IPS-NIHi7 (cell line): ENCODE measurements at regions not wholly inside any gene's neighbourhood (a gene's known extent, or its start where the extent isn't known, plus 50 kb on each side); places are given as distances from the start of the nearest gene placed in this dataset.

Source experiments
- DNase-seq: peaks from one replicate; pipeline ENCODE4 v3.0.0; 2012; ENCODE audit warnings: mixed read lengths; ENCODE audit errors: extremely low spot score

DNA sequence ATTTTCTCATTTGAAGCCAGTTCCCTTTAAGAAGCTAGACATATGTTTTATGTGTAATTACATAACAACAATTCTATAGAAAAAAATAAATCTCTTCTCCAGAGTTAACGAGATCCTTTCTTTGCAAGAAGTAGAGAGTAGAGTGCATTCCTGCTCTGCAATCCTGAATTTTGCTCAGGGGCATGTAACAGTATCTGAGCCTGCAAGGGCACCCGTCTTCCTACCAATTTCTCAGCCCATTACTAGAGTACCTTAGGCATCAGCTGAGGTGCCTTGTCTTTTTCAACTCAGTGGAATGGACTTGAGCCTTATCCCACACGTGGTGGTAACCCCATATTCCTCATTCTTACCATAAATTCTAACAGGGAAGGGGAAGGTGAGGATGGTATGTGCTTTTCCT lies 205.9 kb downstream of the IKZF2 start:
- DNase-seq, result no peak

DNA sequence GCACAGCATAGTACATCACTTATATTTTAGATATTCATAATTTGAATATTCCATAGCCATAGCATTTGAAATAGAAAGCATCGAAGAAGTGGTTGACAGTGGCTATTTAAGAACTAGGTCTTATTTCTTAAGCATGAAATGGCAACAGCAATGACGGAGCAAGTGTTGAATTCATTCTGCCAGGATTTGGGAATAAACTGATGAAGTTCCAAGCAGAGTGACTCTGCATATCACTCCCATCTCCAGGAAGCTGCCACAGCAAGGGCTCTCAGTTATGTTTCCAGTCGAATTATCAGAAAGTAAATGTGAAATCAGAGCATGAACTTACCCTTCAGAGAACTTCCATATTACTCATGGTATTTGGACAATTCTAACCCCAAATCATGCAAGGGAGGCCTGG lies 208.1 kb downstream of the IKZF2 start:
- no peak for DNase-seq

DNA sequence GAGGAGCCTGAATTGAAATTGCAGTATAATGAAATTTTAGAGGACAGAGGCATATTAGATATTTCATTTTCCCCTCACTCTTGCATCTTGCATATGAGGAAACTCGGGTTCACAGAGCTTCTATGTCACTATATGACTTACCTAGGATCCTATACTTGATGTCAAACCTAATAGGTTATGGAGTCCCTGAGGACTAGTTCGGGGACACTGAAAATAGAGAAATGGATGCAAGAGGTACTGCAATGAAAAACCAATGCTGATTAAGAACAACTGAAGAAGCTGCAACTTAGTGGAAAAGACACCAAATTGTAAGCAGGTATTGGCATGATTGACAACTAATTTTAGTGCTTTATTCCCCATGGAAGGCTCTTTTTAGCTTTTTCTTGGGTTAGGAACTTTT lies 210.1 kb downstream of the IKZF2 start:
- no peak for DNase-seq

GRCh38 chr2:212940816-212941215 lies 210.6 kb downstream of the IKZF2 start:
- DNase-seq, result peak; percentile 71

- DNase-seq, result peak; percentile 18
Measured at GRCh38 chr2:212939777-212940531, 211.5 kb downstream of the IKZF2 start.

- no peak for DNase-seq
Measured at GRCh38 chr2:212938144-212938793, 213.1 kb downstream of the IKZF2 start.

- no peak for DNase-seq
Measured at GRCh38 chr2:212936572-212936971, 214.8 kb downstream of the IKZF2 start.

- no peak for DNase-seq
Measured at GRCh38 chr2:212935752-212936151, 215.7 kb downstream of the IKZF2 start.

GRCh38 chr2:212931271-212931670 lies 220.1 kb downstream of the IKZF2 start:
- no peak for DNase-seq

DNA sequence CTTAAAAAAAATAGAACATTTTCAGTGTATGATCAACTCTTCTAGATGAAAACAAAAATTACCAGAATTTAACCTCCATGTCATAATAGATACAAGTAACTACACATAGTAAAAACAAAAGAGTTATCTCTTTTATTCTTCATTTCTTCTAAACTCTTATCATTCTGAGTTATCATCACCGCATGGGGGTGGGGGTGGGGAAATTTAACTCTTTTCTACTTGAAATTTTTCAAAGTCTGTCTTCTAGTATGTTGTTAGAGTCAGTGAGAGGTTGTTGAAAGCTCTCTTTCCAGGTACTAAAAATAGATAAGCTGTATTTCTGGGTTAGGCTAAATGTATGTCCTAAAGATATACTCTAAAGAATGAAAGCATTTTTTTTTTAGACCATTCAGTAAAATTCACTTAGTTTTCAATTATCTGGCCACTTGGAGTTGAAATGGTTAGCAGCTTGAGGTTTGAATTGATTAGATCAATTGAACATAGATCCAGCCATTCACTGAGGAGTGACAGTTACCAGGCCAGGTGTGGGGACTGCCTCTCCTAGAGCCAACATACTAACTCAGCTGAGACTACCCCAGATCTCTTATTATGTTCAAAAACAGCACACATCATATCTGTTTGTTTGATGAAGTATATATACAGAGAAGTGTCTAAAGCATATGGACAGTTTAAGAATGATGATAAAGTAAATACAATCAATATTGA lies 220.7 kb downstream of the IKZF2 start:
- DNase-seq, result no peak

DNA sequence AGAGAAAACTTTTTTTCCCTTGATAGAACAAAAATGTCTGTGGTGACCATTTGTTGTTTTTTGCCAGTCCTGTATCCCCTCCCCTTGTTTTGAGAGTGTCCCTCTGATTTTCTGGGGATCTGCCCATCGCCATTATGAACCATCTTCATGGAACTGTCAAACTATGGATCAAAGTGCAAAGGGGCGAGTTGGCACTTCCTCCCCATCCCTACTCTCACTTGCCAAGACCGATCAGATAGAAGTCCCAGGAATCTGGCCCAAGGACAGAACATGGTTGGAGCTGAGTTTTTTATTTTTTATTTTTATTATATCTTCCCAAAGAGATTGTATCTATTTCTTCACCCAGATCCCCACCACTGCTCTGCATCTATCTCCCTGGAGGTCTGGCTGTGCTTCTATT lies 221.4 kb downstream of the IKZF2 start:
- DNase-seq, result no peak

- DNase-seq, result no peak
Measured at GRCh38 chr2:212929116-212929515, 222.3 kb downstream of the IKZF2 start.

DNA sequence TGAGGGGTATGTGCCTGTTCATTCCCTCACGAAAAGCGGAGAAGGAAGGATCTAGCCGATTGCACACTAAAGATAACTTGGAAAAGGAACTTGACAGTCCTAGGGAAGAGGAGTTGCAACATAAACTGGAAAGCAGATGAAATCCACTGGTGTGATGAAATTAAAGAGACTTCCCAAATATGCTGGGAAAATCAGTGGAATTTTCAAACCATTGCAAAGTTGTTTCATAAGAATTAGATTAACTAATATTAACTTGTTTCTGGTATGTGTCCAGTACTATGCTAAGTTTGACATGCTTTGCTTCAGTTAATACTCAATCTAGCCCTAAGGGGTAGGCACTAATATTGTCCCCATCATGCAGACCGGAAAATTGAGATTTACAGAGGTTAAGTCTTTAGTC lies 222.7 kb downstream of the IKZF2 start:
- no peak for DNase-seq

DNA sequence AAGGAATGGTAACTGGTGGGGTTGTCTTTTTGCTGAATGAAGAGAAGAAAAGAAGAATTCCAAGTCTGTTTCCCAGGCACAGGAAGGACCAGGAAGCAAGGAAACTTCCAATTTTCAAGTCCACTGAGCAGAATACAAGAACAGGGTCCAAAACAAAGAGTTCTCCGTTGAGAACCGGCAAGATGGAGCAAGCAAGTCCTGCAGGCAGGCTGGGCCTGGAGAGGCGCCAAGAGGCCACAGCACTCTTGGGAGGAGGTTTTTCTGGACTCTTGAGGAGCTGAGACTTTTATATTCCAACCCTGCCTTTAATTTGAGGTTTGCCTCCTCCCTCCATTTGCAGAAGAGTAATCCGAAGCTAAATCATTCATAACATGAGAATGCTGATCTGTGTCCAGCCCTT lies 224.5 kb downstream of the IKZF2 start:
- DNase-seq, result no peak

GRCh38 chr2:212923393-212923792 lies 228.0 kb downstream of the IKZF2 start:
- no peak for DNase-seq

DNA sequence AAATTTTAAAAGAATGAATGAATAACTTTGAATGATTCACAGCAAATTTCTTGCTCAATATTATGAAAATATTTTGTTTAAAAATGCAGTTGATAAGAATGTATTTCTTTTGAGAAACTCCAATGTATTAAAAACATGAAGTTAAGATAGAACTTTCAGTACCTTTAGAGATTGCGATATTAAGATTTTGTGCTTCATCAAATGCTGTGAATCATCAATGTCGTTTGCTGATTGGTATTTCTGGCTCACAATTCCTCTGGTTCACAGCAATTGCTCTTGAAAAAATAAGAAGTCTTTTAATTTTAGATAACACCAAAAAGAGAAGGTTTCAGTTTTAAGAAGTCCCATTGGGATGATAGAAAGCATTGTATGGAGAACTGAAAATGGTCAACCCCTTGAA lies 228.7 kb downstream of the IKZF2 start:
- no peak for DNase-seq

DNA sequence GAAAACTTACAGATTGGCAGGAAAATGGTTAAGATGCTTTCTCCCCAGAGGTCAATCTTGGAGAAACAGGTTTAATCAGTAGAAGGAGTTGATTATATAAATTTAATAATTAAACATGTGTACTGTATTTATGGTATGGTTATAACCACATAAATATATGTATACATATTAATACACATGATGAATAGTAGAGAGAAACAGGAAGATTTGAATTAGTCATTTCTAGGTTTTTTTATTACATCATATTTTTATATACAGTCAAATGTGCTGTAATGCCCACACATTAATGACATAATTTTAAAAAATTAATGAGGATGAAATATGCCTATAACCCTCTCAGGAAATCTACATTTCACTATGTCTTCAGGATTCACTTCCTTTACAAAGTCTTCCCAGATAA lies 229.7 kb downstream of the IKZF2 start:
- no peak for DNase-seq

- no peak for DNase-seq
Measured at GRCh38 chr2:212921061-212921460, 230.4 kb downstream of the IKZF2 start.

GRCh38 chr2:212919238-212919637 lies 232.2 kb downstream of the IKZF2 start:
- DNase-seq, result peak; percentile 16

- DNase-seq, result no peak
Measured at GRCh38 chr2:212918336-212918735, 233.1 kb downstream of the IKZF2 start.

- no peak for DNase-seq
Measured at GRCh38 chr2:212915121-212915782, 236.2 kb downstream of the IKZF2 start.

DNA sequence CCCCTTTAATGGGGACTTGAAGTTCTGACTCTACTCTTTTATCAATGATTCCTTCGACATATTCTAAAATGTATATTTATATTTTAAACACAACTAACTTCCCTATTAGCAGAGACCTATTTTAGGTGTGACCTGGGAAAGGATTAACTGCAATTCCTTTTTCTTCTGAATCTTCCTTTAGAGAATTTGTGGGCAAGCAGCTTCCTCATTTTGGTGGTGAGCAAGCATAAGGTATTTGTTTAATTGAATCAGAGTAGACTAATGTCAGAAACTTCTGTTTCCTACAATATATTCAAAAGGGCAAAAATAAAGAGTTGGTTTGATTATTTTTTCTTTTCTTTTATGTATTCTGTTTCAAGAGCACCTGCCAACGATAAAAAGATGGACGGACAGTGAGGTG lies 237.0 kb downstream of the IKZF2 start:
- DNase-seq, result no peak
